DND-41 (cell line): ENCODE measurements at regions not wholly inside any gene's neighbourhood (a gene's known extent, or its start where the extent isn't known, plus 50 kb on each side); places are given as distances from the start of the nearest gene placed in this dataset.

ENCODE experiments used
- EZH2 ChIP-seq: IDR thresholded peaks from 3 replicates; pipeline ENCODE4 v1.6.1; 2012; ENCODE audit warnings: borderline replicate concordance, low read depth, mild to moderate bottlenecking, moderate library complexity, low read length, inconsistent platforms; ENCODE audit not compliant: severe bottlenecking
- TF ChIP-seq, protein P1 (sequence below): IDR thresholded peaks from 2 replicates; pipeline ENCODE4 v1.5.1; 2012; ENCODE audit warnings: borderline replicate concordance, low read length, moderate library complexity, mild to moderate bottlenecking; ENCODE audit not compliant: poor library complexity, severe bottlenecking; ENCODE audit errors: extremely low read depth

DNA sequence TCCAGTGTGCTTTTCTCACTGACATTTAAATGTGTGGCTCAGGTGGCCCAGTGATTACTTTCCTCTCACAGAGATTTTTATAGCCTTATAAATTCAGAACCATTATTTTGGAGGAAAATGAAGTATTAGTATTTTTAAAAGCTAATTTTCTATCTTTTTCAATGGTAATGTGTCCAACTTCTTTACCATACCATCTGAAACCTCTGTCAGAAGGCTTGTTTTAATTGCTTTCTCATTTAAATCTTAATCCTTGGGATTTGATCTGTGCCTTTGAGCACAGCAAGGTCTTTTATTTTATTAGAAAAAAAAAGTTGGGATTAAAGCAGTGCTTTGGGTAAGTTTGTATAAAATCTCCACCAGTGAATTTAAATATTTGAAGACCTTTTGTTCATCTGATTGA, 452.3 kb upstream of the RAG2 start:
- TF ChIP-seq, protein P1, sequence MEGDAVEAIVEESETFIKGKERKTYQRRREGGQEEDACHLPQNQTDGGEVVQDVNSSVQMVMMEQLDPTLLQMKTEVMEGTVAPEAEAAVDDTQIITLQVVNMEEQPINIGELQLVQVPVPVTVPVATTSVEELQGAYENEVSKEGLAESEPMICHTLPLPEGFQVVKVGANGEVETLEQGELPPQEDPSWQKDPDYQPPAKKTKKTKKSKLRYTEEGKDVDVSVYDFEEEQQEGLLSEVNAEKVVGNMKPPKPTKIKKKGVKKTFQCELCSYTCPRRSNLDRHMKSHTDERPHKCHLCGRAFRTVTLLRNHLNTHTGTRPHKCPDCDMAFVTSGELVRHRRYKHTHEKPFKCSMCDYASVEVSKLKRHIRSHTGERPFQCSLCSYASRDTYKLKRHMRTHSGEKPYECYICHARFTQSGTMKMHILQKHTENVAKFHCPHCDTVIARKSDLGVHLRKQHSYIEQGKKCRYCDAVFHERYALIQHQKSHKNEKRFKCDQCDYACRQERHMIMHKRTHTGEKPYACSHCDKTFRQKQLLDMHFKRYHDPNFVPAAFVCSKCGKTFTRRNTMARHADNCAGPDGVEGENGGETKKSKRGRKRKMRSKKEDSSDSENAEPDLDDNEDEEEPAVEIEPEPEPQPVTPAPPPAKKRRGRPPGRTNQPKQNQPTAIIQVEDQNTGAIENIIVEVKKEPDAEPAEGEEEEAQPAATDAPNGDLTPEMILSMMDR = no peak
- no peak for TF ChIP-seq EZH2
